Activated CD8-positive, alpha-beta memory T cell treated with anti-CD3 and anti-CD28 coated beads, Interleukin-2, amount 50 U/mL, for 24 hours (primary cell): ENCODE measurements at regions not wholly inside any gene's neighbourhood (a gene's known extent, or its start where the extent isn't known, plus 50 kb on each side); places are given as distances from the start of the nearest gene placed in this dataset.
"Not testable (repeated sequence)": the region's sequence is repeated elsewhere in the genome, so short reads cannot be mapped to it uniquely, and the experiment has no call there.

Experiments
- DNase-seq: peaks from one replicate; pipeline ENCODE4 v3.0.0-alpha.2; 2020; ENCODE audit errors: extremely low read depth

GRCh38 chr6:144613859-144614258, 328.7 kb downstream of the UTRN start:
- DNase-seq = no peak

- DNase-seq = no peak
Measured at GRCh38 chr6:144615870-144616269, 330.7 kb downstream of the UTRN start.

GRCh38 chr6:144617191-144617590, 332.1 kb downstream of the UTRN start:
- no peak for DNase-seq

GRCh38 chr6:144617708-144618107, 332.6 kb downstream of the UTRN start:
- DNase-seq = no peak

GRCh38 chr6:144619966-144620365, 334.8 kb downstream of the UTRN start:
- no peak for DNase-seq

GRCh38 chr6:144621332-144621731, 336.2 kb downstream of the UTRN start:
- DNase-seq = no peak

GRCh38 chr6:144624246-144624645, 339.1 kb downstream of the UTRN start:
- DNase-seq = no peak

GRCh38 chr6:144624716-144625115, 339.6 kb downstream of the UTRN start:
- no peak for DNase-seq

GRCh38 chr6:144630857-144631256, 345.7 kb downstream of the UTRN start:
- no peak for DNase-seq

GRCh38 chr6:144632266-144632665, 347.1 kb downstream of the UTRN start:
- DNase-seq = no peak

GRCh38 chr6:144633886-144634285, 348.8 kb downstream of the UTRN start:
- no peak for DNase-seq

GRCh38 chr6:144634371-144634770, 349.2 kb downstream of the UTRN start:
- no peak for DNase-seq

- no peak for DNase-seq
Measured at GRCh38 chr6:144635051-144635450, 349.9 kb downstream of the UTRN start.

- not testable (repeated sequence) for DNase-seq
Measured at GRCh38 chr6:144636025-144636424, 350.9 kb downstream of the UTRN start.

- DNase-seq = no peak
Measured at GRCh38 chr6:144637541-144637940, 352.4 kb downstream of the UTRN start.

- no peak for DNase-seq
Measured at GRCh38 chr6:144639654-144640053, 354.5 kb downstream of the UTRN start.

- DNase-seq = no peak
Measured at GRCh38 chr6:144641286-144641685, 356.2 kb downstream of the UTRN start.

- DNase-seq = no peak
Measured at GRCh38 chr6:144644776-144645175, 359.6 kb downstream of the UTRN start.

GRCh38 chr6:144646093-144647056, 361.2 kb downstream of the UTRN start:
- no peak for DNase-seq

GRCh38 chr6:144647406-144647964, 362.4 kb downstream of the UTRN start:
- no peak for DNase-seq

GRCh38 chr6:144647971-144648651, 363.0 kb downstream of the UTRN start:
- no peak for DNase-seq

- no peak for DNase-seq
Measured at GRCh38 chr6:144649085-144649484, 363.9 kb downstream of the UTRN start.

- DNase-seq = no peak
Measured at GRCh38 chr6:144651234-144651633, 366.1 kb downstream of the UTRN start.
